HuH-7.5 (cell line): ENCODE measurements at regions not wholly inside any gene's neighbourhood (a gene's known extent, or its start where the extent isn't known, plus 50 kb on each side); places are given as distances from the start of the nearest gene placed in this dataset.
A peak's percentile ranks its signal among the peaks of the same experiment; 100 is the strongest.
"Not testable (repeated sequence)": the region's sequence is repeated elsewhere in the genome, so short reads cannot be mapped to it uniquely, and the experiment has no call there.

Experiments
- DNase-seq: peaks from one replicate; pipeline ENCODE4 v3.0.0; 2011; ENCODE audit warnings: low spot score

DNA sequence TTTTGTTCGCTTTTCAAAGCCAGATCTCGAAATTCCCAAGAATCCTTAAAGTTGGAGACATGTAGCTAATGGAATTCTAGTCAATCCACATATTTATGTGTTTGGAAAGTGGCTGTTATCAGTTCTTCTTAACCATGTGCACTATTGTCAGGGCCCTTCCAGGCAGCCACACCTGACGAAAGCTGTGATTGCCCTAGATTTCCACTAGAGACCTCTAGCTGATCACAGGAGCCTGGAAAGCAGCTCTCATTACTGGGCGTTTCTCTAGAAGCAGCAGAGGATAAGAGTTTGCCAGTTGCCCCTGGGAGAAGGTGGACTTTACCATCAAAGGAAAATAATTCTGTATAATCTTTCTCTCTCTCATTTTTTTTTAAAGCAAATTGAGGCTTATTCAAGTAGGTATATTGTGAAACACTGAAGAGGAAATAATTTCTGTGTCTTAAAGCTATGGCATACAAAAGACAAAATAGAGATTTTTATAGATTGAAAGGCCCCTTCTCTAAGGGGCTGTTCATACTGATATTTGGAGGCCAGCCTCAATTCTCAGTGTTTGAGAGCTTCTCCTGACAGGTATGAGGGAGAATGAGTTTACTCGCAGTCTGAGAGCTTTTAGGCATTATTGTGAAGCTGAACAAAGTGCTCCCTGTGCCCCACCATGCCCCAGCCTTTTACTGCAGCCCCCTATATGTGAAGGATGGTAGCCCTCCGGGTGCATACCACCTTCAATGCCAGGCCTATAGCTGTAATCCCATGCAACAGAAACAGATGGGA is 405.4 kb upstream of the ACTBL2 start:
- DNase-seq = peak; percentile 34

- DNase-seq = no peak
Measured at GRCh38 chr5:57884346-57885102, 401.9 kb upstream of the ACTBL2 start.

DNA sequence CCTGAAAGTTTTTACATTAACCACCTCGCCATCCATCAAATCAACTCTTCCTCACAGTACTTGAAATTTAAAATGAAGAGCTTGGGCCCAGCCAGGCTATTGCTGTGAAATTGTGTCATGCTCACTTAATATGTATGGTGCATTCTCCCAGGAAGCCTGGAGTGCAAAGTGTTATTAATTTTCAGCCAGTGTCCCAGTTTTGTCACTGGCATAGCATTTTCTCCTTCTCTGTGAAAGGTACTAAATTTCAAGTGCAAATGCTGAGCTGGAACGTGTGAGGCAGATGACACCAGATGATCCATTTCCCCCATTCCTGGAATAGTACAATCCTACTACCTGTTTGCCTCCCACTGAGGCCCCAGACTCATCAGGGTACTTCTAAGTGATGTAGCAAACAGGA is 397.6 kb upstream of the ACTBL2 start:
- DNase-seq = no peak

- DNase-seq = no peak
Measured at GRCh38 chr5:57878301-57878722, 395.7 kb upstream of the ACTBL2 start.

DNA sequence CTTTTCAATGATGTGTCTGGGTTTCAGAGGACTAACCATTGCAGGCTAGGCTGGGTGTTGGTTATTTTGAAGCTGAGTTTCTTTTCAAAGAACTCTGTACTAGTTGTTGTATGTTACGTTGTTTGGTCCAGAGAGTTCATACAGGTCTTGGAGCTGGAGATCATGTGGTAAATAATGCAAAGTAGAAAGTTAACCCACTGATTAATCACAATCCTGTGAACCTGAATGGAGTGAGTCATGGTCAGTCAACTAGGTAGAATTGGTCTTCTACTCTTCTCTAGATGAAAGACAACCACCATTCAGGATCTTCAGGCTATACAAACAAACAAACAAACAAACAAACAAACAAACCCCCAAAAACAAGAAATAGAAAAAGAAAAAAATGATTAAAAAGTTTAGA is 388.9 kb upstream of the ACTBL2 start:
- DNase-seq = no peak

DNA sequence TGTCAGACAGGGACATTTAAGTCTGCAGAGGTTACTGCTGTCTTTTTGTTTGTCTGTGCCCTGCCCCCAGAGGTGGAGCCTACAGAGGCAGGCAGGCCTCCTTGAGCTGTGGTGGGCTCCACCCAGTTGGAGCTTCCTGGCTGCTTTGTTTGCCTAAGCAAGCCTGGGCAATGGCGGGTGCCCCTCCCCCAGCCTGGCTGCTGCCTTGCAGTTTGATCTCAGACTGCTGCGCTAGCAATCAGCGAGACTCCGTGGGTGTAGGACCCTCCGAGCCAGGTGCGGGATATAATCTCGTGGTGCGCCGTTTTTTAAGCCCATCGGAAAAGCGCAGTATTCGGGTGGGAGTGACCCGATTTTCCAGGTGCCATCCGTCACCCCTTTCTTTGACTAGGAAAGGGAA is 387.7 kb upstream of the ACTBL2 start:
- DNase-seq = not testable (repeated sequence)

DNA sequence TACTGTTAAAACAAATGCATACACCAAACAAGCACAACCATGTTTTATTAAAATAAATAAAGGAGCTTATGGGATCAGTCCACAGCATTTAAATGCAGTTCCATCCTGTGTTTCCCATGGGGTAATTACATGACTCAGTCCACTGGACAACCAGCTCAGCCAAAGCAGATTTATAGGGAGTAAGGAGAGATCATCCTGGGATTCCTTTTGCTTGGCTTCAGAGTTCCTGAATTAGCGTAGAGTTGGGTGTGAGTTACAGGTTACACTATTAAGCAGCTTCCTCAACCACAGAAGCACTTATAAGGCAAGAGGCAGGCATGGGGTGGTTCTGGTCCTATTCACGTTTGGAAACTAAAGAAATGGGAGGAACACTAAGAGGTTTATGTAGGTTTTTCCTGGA is 381.1 kb upstream of the ACTBL2 start:
- no peak for DNase-seq

- DNase-seq = no peak
Measured at GRCh38 chr5:57862942-57863341, 380.3 kb upstream of the ACTBL2 start.

- DNase-seq = no peak
Measured at GRCh38 chr5:57862471-57862911, 379.9 kb upstream of the ACTBL2 start.

DNA sequence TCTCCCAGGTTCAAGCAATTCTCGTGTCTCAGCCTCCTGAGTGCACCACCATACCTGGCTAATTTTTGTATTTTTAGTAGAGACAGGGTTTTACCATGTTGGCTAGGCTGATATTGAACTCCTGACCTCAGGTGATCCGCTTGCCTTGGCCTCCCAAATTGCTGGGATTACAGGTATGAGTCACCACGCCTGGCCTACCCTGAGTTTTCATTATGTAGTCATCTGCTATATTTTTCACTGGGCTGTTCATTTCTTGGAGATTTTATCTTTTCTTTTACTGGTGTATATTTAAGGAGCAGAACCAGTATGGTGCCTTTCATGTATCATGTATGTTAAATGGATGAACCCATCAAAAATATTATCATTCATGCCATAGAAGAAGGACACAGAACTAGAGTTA is 377.0 kb upstream of the ACTBL2 start:
- no peak for DNase-seq

- DNase-seq = no peak
Measured at GRCh38 chr5:57858905-57859304, 376.3 kb upstream of the ACTBL2 start.

DNA sequence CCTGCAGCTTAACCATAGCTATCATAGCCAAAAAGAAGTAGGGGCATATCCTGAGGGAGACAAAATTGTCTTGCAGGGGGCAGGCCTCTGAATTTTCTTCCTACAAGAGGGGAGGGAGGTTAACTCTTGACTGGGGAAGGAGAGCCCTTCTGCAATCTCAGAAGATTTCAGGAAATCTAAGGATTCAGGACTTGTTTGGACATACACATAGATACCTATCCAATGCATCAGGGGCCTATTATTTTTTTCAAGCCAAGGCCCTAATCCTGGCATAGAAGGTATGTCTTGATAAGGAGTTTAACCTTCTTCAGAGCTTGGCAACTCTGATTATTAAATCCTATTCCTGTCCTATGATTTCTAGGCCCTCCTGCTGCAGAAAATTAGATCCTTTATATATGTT is 375.1 kb upstream of the ACTBL2 start:
- no peak for DNase-seq

- no peak for DNase-seq
Measured at GRCh38 chr5:57855831-57856230, 373.2 kb upstream of the ACTBL2 start.

DNA sequence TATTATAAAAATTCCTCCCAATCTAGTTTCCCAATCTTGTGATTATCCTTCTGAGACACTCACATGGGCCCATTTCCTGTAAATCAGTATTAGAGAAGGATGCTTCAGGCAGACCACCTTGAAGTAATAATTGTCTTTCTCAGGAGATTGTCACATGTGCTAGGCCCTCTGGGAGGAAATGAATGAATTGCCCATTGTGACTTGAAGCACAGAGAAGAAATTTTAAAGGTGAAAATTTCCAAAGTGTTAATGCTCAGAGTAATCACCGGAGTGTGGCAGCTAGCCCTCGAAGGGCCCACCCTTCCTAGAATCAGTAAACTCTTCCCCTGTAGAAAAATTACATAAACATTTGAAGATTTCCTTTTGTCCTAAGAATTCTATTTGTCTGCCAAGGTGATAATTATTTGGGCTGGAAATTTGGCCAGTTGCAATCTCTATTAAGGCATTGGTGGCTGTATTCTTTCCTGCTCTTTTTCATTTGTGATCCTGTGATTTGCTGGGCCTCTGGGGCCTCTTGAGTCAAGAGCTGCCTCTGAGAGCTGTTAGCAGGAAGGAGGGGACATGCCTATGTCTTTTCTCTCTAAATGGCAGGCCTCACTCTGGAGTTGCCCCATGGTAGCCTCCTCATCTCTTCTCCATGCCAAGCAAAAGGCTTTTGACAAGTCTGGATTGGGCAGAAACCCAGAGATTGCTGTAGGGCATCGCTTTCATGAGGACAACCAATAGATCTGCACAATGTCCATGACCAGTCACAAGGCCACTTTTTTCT is 371.5 kb upstream of the ACTBL2 start:
- no peak for DNase-seq

DNA sequence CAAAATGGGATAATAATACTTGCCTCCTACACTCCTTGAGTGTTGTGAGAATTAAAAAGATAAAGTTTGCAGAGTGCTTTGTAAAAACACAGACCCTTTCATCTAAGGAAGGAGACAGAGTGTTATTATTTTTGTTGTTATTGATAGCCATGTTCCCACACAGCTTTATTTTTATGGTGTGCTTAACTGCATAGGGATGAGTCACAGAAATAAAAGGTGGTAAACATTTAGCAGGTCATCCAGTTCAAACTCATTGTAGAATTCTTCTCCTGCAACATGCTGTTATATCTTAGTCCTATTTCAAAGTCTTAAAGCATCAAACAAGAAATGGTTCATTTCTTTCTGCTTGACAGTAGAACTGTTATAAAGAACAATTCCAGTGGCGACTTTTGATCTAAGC is 367.5 kb upstream of the ACTBL2 start:
- DNase-seq = no peak

DNA sequence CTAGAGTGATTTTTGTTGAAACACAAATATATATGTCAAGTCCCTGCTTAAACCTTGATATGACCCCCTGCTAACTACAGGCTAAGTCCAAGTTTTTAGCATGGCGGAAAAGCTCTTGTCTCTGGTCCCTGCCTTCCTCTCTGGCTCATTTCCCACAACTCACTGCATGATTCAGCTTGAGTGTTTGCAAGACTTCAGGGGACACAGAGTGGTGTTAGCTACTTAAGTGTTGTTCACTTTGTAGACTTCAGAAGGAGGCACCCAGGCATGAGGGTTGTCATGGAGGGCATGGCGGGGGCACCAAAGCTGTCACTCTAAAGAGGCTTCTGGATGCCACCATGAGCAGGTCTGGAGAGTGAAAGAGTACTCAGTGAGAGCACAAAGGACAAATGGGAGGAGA is 362.4 kb upstream of the ACTBL2 start:
- DNase-seq = no peak

DNA sequence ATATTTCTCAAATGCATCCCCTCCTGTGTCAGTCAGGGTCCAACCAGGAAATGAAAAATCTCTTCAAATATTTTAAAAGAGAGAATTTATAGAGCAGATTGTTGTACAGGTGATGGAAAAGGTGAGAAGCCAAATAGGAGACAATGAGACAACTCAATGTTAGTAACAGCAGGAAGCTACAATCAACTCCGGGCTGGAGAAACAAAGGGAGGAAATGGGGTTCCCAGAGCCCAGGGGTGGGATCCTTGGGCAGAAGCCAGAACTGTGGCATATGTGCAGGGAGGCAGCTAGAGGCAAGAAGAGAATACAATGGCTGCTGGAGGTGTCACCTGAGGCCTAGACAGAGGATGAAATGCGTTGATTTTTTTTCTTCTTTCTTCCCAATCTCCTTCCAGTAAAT is 361.8 kb upstream of the ACTBL2 start:
- DNase-seq = no peak

DNA sequence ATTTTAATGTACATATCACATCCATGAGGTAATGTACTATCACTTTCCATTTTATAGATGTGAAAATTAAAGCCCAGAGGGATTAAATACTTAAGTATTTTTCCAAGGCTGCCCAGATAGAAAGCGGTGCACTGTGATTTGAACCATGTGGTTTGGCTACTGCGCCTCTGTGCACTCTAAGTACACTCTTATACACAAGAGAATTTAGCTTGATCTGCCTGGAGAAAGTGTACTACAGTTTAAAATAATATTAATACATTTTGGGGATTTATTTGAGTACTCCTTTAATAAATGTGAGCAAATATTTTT is 360.4 kb upstream of the ACTBL2 start:
- DNase-seq = no peak

GRCh38 chr5:57842364-57843058 is 359.9 kb upstream of the ACTBL2 start:
- DNase-seq = no peak

DNA sequence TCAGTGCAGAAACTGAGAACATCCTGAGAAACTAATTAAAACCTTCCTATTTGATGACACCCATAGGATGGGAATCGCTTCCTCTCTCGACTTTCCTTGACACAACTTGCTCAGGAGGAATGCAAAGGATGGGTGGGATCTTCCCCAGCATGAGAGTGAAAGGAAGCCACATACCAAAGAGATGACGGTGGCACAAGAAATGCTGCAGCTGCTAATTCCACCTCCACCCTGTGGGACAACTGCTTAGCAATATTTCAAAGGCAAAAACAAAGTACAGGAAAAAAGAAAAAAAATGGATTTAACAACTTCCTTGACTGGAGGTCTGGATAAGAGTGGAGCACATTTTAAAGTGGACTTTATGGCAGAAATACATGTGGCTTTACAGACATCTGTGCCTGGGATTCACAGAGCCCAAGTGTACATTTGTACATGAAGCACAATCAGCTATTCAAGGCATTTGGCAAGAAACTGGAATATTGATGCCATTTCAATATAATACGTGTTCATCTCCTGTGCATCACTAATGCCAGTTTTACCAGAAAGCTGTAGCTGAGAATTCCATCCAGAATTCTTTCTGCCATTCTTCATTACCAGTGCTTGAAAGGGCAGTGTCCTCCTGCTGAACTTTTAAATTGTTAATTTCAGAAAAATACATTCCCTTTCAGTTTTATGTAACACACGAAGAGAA is 359.2 kb upstream of the ACTBL2 start:
- DNase-seq = no peak

GRCh38 chr5:57839437-57840079 is 356.9 kb upstream of the ACTBL2 start:
- DNase-seq = no peak
